OCI-LY7 (cell line): ENCODE measurements at regions not wholly inside any gene's neighbourhood (a gene's known extent, or its start where the extent isn't known, plus 50 kb on each side); places are given as distances from the start of the nearest gene placed in this dataset.

ENCODE experiments used
- EZH2phosphoT487 ChIP-seq: fragments of 200-600 bp; sonication (generic); IDR thresholded peaks from 2 replicates; pipeline ENCODE4 v1.6.1; 2018; ENCODE audit warnings: low read depth, borderline replicate concordance, mild to moderate bottlenecking, mixed run types, antibody characterized with exemption, low read length, moderate library complexity, mixed read lengths
- TF ChIP-seq, protein P1 (sequence below): fragments of 200-600 bp; sonication (generic); conservative IDR thresholded peaks from 2 replicates; pipeline ENCODE4 v1.5.1; 2014; ENCODE audit warnings: mild to moderate bottlenecking, antibody characterized with exemption, low read length, moderate library complexity, mixed read lengths

GRCh38 chr11:100575860-100576717, 111.0 kb upstream of the ARHGAP42 start:
- TF ChIP-seq, protein P1, sequence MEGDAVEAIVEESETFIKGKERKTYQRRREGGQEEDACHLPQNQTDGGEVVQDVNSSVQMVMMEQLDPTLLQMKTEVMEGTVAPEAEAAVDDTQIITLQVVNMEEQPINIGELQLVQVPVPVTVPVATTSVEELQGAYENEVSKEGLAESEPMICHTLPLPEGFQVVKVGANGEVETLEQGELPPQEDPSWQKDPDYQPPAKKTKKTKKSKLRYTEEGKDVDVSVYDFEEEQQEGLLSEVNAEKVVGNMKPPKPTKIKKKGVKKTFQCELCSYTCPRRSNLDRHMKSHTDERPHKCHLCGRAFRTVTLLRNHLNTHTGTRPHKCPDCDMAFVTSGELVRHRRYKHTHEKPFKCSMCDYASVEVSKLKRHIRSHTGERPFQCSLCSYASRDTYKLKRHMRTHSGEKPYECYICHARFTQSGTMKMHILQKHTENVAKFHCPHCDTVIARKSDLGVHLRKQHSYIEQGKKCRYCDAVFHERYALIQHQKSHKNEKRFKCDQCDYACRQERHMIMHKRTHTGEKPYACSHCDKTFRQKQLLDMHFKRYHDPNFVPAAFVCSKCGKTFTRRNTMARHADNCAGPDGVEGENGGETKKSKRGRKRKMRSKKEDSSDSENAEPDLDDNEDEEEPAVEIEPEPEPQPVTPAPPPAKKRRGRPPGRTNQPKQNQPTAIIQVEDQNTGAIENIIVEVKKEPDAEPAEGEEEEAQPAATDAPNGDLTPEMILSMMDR = peak; percentile 90
- no peak for TF ChIP-seq EZH2phosphoT487
